ENCODE measurements at regions not wholly inside any gene's neighbourhood (a gene's known extent, or its start where the extent isn't known, plus 50 kb on each side); places are given as distances from the start of the nearest gene placed in this dataset.

GRCh38 chr10:9987197-9987596 is 1030.5 kb upstream of the CELF2 start:
- no peak for TF ChIP-seq CTCF (IDR thresholded peaks at IDR 0.05; ENCODE audit: low read depth, low read length)
- no peak for DNase-seq (ENCODE audit: low read depth in 2 of 2)

GRCh38 chr10:9992661-9993060 is 1025.0 kb upstream of the CELF2 start:
- TF ChIP-seq CTCF (IDR thresholded peaks at IDR 0.05; ENCODE audit: low read depth, low read length): no peak
- H3K4me3 ChIP-seq (replicated peaks in 1 of 2; ENCODE audit: low read depth in 2 of 2, low read length in 2 of 2): no peak overlapping the region
- peak in 1 of 2 donors; percentile 14 for DNase-seq (ENCODE audit: low read depth in 2 of 2)

More at GRCh38 chr10:9987197-9987596, 1030.5 kb upstream of the CELF2 start:
- no peak overlapping the region for H3K4me3 ChIP-seq (replicated peaks in 1 of 2; ENCODE audit: low read depth in 2 of 2, low read length in 2 of 2)

- TF ChIP-seq CTCF (IDR thresholded peaks at IDR 0.05; ENCODE audit: low read depth, low read length): no peak
- H3K4me3 ChIP-seq (replicated peaks in 1 of 2; ENCODE audit: low read depth in 2 of 2, low read length in 2 of 2): no peak overlapping the region
- no peak for DNase-seq (ENCODE audit: low read depth in 2 of 2)
These were observed 1023.5 kb upstream of the CELF2 start for GRCh38 chr10:9994131-9994530.

- TF ChIP-seq CTCF (IDR thresholded peaks at IDR 0.05; ENCODE audit: low read depth, low read length): no peak
- no peak for DNase-seq (ENCODE audit: low read depth in 2 of 2)
- no peak overlapping the region for H3K4me3 ChIP-seq (replicated peaks in 1 of 2; ENCODE audit: low read depth in 2 of 2, low read length in 2 of 2)
These were observed 1018.0 kb upstream of the CELF2 start for GRCh38 chr10:9999627-10000026.

GRCh38 chr10:10007957-10008356 is 1009.7 kb upstream of the CELF2 start:
- peak in 1 of 2 donors; percentile 9 for DNase-seq (ENCODE audit: low read depth in 2 of 2)
- no peak overlapping the region for H3K4me3 ChIP-seq (replicated peaks in 1 of 2; ENCODE audit: low read depth in 2 of 2, low read length in 2 of 2)
- no peak for TF ChIP-seq CTCF (IDR thresholded peaks at IDR 0.05; ENCODE audit: low read depth, low read length)

- no peak for TF ChIP-seq CTCF (IDR thresholded peaks at IDR 0.05; ENCODE audit: low read depth, low read length)
- no peak for DNase-seq (ENCODE audit: low read depth in 2 of 2)
- H3K4me3 ChIP-seq (replicated peaks in 1 of 2; ENCODE audit: low read depth in 2 of 2, low read length in 2 of 2): no peak overlapping the region
These were observed 1007.3 kb upstream of the CELF2 start for GRCh38 chr10:10010397-10010796.

GRCh38 chr10:10014846-10015245 is 1002.8 kb upstream of the CELF2 start:
- DNase-seq (ENCODE audit: low read depth in 2 of 2): no peak

More at GRCh38 chr10:10014846-10015245, 1002.8 kb upstream of the CELF2 start:
- no peak for TF ChIP-seq CTCF (IDR thresholded peaks at IDR 0.05; ENCODE audit: low read depth, low read length)
- H3K4me3 ChIP-seq (replicated peaks in 1 of 2; ENCODE audit: low read depth in 2 of 2, low read length in 2 of 2): no peak overlapping the region
